H1 (cell line): ENCODE measurements at regions not wholly inside any gene's neighbourhood (a gene's known extent, or its start where the extent isn't known, plus 50 kb on each side); places are given as distances from the start of the nearest gene placed in this dataset.
A peak's percentile ranks its signal among the peaks of the same experiment; 100 is the strongest.

ENCODE experiments used
- CTCF ChIA-PET: fragments of 300-600 bp; sonication (Branson Sonifier 250); formaldehyde crosslinking; loops from one replicate; lab custom pipeline; 2021; ENCODE audit not compliant: partially characterized antibody; lab: Charles Lee
- POLR2A ChIA-PET: fragments of 300-600 bp; sonication (Branson Sonifier 250); formaldehyde crosslinking; loops from one replicate; lab custom pipeline; 2021; ENCODE audit warnings: inconsistent platforms; ENCODE audit not compliant: partially characterized antibody; lab: Charles Lee
- DNase-seq, 2 experiments: peaks; one replicate each; pipeline versions ENCODE4 v3.0.0 to v3.0.0-alpha.2; 2010 to 2022; ENCODE audit warnings: low spot score in 2 of 2, low read depth in 1 of 2, mixed read lengths in 1 of 2
- FAIRE-seq: peaks from 2 replicates; lab custom pipeline; 2011; peaks lifted over from hg19 to GRCh38; lab: Jason Lieb, UNC
- H2AFZ ChIP-seq: 2 replicates; pipeline ENCODE4 v1.8.1; 2012; ENCODE audit warnings: low read length, inconsistent platforms
- H2AK5ac ChIP-seq: 2 replicates; pipeline ENCODE4 v1.6.1; 2013; ENCODE audit warnings: low read depth, low read length
- H2BK120ac ChIP-seq: replicated peaks from 2 replicates; pipeline ENCODE3; 2013; ENCODE audit warnings: low read depth, low read length, inconsistent platforms
- H2BK12ac ChIP-seq: 2 replicates; pipeline ENCODE4 v1.6.1; 2013; ENCODE audit warnings: low read depth, low read length
- H2BK15ac ChIP-seq: 2 replicates; pipeline ENCODE4 v1.6.1; 2013; ENCODE audit warnings: low read length
- H2BK20ac ChIP-seq: 2 replicates; pipeline ENCODE4 v1.6.1; 2013; ENCODE audit warnings: low read length
- H2BK5ac ChIP-seq: 2 replicates; pipeline ENCODE4 v1.6.1; 2013; ENCODE audit warnings: low read depth, low read length
- H3K14ac ChIP-seq: 2 replicates; pipeline ENCODE4 v1.6.1; 2013; ENCODE audit warnings: inconsistent platforms; ENCODE audit not compliant: insufficient read length
- H3K18ac ChIP-seq: 2 replicates; pipeline ENCODE4 v1.6.1; 2013; ENCODE audit warnings: low read length; ENCODE audit errors: extremely low read depth
- H3K23ac ChIP-seq: 2 replicates; pipeline ENCODE4 v1.6.1; 2013; ENCODE audit warnings: inconsistent platforms; ENCODE audit not compliant: insufficient read length
- H3K23me2 ChIP-seq: 2 replicates; pipeline ENCODE4 v1.6.1; 2013; ENCODE audit warnings: low read depth, low read length
- H3K27ac ChIP-seq: 2 replicates; pipeline ENCODE4 v1.6.1; 2011; ENCODE audit warnings: low read depth, low read length, inconsistent platforms
- H3K27me3 ChIP-seq, 4 experiments: replicated peaks in 1 of 4; 1 replicate in 1 of 4; 2 replicates in 3 of 4; pipeline versions ENCODE4 v1.6.1 to v1.8.1; 2011 to 2013; ENCODE audit warnings: low read length in 3 of 4, mild to moderate bottlenecking in 3 of 4, inconsistent platforms in 2 of 4, mixed read lengths in 2 of 4, moderate library complexity in 1 of 4; ENCODE audit not compliant: control insufficient read depth in 3 of 4, insufficient read depth in 3 of 4; ENCODE audit errors: extremely low read depth in 1 of 4
- H3K36me3 ChIP-seq, 4 experiments: 2 replicates each; pipeline versions ENCODE4 v1.6.1 to v1.8.1; 2011 to 2013; ENCODE audit warnings: mild to moderate bottlenecking in 4 of 4, low read length in 3 of 4, moderate library complexity in 2 of 4, control low read depth in 1 of 4, inconsistent platforms in 1 of 4; ENCODE audit not compliant: insufficient read depth in 4 of 4, control insufficient read depth in 2 of 4
- H3K4ac ChIP-seq: replicated peaks from 2 replicates; pipeline ENCODE3; 2013; ENCODE audit warnings: low read length, low read depth, mixed read lengths, inconsistent platforms; ENCODE audit not compliant: insufficient read length
- H3K4me1 ChIP-seq, 4 experiments: replicated peaks in 1 of 4; 1 replicate in 1 of 4; 2 replicates in 3 of 4; pipeline versions ENCODE4 v1.6.1 to v1.8.1; 2011 to 2013; ENCODE audit warnings: low read length in 3 of 4, inconsistent platforms in 2 of 4, mixed read lengths in 1 of 4; ENCODE audit not compliant: insufficient read depth in 4 of 4, control insufficient read depth in 3 of 4
- H3K4me2 ChIP-seq, 2 experiments: 2 replicates each; pipeline versions ENCODE4 v1.6.1 to v1.8.1; 2011 to 2013; ENCODE audit warnings: low read depth in 2 of 2, low read length in 2 of 2, control low read depth in 1 of 2, inconsistent platforms in 1 of 2, mild to moderate bottlenecking in 1 of 2; ENCODE audit not compliant: insufficient read depth in 1 of 2
- H3K4me3 ChIP-seq, 4 experiments: fragments of 200-600, 300-600 bp in 1 of 4; sonication (generic), shearing (Covaris generic), sonication (Bioruptor Twin) in 1 of 4; 2 replicates each; pipeline versions ENCODE4 v1.5.1 to v1.8.1; 2011 to 2016; ENCODE audit warnings: low read length in 4 of 4, low read depth in 3 of 4, control low read depth in 2 of 4, inconsistent platforms in 2 of 4, mild to moderate bottlenecking in 2 of 4, mixed read lengths in 1 of 4, moderate library complexity in 1 of 4; ENCODE audit not compliant: insufficient read depth in 2 of 4; ENCODE audit errors: extremely low read depth in 1 of 4
- H3K56ac ChIP-seq: replicated peaks from 2 replicates; pipeline ENCODE3; 2013; ENCODE audit warnings: low read depth, mild to moderate bottlenecking, mixed read lengths, low read length, inconsistent platforms; ENCODE audit not compliant: insufficient read length
- H3K79me1 ChIP-seq: 2 replicates; pipeline ENCODE4 v1.6.1; 2013; ENCODE audit warnings: low read depth, low read length, control low read depth
- H3K79me2 ChIP-seq, 2 experiments: 2 replicates each; pipeline versions ENCODE4 v1.6.1 to v1.8.1; 2012 to 2013; ENCODE audit warnings: low read length in 2 of 2, mild to moderate bottlenecking in 2 of 2, inconsistent platforms in 1 of 2; ENCODE audit not compliant: insufficient read depth in 2 of 2, control insufficient read depth in 1 of 2
- H3K9ac ChIP-seq, 4 experiments: replicated peaks in 1 of 4; 1 replicate in 1 of 4; 2 replicates in 3 of 4; pipeline versions ENCODE4 v1.6.1 to v1.8.1; 2011 to 2013; ENCODE audit warnings: low read depth in 3 of 4, low read length in 3 of 4, control low read depth in 2 of 4, mild to moderate bottlenecking in 2 of 4, moderate library complexity in 2 of 4, inconsistent platforms in 1 of 4; ENCODE audit errors: extremely low read depth in 1 of 4
- H3K9me3 ChIP-seq, 2 experiments: 2 replicates each; pipeline versions ENCODE4 v1.6.1 to v1.8.1; 2012 to 2013; ENCODE audit warnings: mild to moderate bottlenecking in 2 of 2, moderate library complexity in 2 of 2, control low read depth in 1 of 2, inconsistent platforms in 1 of 2, low read depth in 1 of 2, low read length in 1 of 2, mixed read lengths in 1 of 2; ENCODE audit not compliant: insufficient read depth in 2 of 2
- H4K20me1 ChIP-seq, 2 experiments: replicated peaks in 1 of 2; 2 replicates each; pipeline versions ENCODE3 to v1.8.1; 2011 to 2013; ENCODE audit warnings: inconsistent platforms in 2 of 2, low read length in 2 of 2, mild to moderate bottlenecking in 1 of 2; ENCODE audit not compliant: insufficient read depth in 2 of 2, control insufficient read depth in 1 of 2
- H4K5ac ChIP-seq: 2 replicates; pipeline ENCODE4 v1.6.1; 2013; ENCODE audit warnings: low read length, low read depth, mixed read lengths, inconsistent platforms; ENCODE audit not compliant: insufficient read length
- H4K8ac ChIP-seq: 2 replicates; pipeline ENCODE4 v1.8.0; 2013; ENCODE audit warnings: mild to moderate bottlenecking, moderate library complexity, low read length, inconsistent platforms; ENCODE audit not compliant: insufficient read depth; ENCODE audit errors: extremely low read depth
- H4K91ac ChIP-seq: replicated peaks from 2 replicates; pipeline ENCODE3; 2013; ENCODE audit warnings: low read length, mixed read lengths, inconsistent platforms; ENCODE audit not compliant: insufficient read length
- ASH2L ChIP-seq: fragments of 200-600, 300-600 bp; sonication (generic); IDR thresholded peaks from one replicate; pipeline ENCODE4 v1.7.1; 2017; ENCODE audit warnings: low read length
- BRCA1 ChIP-seq: IDR thresholded peaks from 2 replicates; pipeline ENCODE4 v1.6.1; 2012; ENCODE audit warnings: low read depth, low read length, improper control_type of control experiment
- GABPA ChIP-seq: IDR thresholded peaks from 2 replicates; pipeline ENCODE4 v1.6.1; 2011; ENCODE audit warnings: mild to moderate bottlenecking, low read length, moderate library complexity, borderline replicate concordance; ENCODE audit not compliant: insufficient read depth
- JUND ChIP-seq: IDR thresholded peaks from 2 replicates; pipeline ENCODE4 v1.6.1; 2011; ENCODE audit warnings: mild to moderate bottlenecking, improper control_type of control experiment, low read length
- POLR2AphosphoS5 ChIP-seq: IDR thresholded peaks from 2 replicates; pipeline ENCODE4 v1.6.1; 2011; ENCODE audit warnings: low read depth, low read length
- RFX5 ChIP-seq: IDR thresholded peaks from 2 replicates; pipeline ENCODE4 v1.6.1; 2011; ENCODE audit warnings: low read depth, low read length, improper control_type of control experiment, borderline replicate concordance
- SIX5 ChIP-seq: IDR thresholded peaks from 2 replicates; pipeline ENCODE4 v1.6.1; 2011; ENCODE audit warnings: mild to moderate bottlenecking, low read depth, low read length
- WGBS, 2 experiments: shearing (Covaris generic) in 1 of 2; methylation state at CpG; one replicate each; pipeline versions ENCODE4 v1.1.6 to v1.1.7; 2013 to 2015; ENCODE audit warnings: low lambda C conversion rate in 2 of 2, mixed read lengths in 2 of 2, inconsistent platforms in 1 of 2, low coverage in 1 of 2, missing lambda C conversion rate in 1 of 2; ENCODE audit not compliant: insufficient replicate concordance in 2 of 2, insufficient coverage in 1 of 2, insufficient read length in 1 of 2; ENCODE audit errors: extremely low coverage in 1 of 2, missing lambda C conversion rate in 1 of 2; 5-methylcytosine and 5-hydroxymethylcytosine counted together

DNA sequence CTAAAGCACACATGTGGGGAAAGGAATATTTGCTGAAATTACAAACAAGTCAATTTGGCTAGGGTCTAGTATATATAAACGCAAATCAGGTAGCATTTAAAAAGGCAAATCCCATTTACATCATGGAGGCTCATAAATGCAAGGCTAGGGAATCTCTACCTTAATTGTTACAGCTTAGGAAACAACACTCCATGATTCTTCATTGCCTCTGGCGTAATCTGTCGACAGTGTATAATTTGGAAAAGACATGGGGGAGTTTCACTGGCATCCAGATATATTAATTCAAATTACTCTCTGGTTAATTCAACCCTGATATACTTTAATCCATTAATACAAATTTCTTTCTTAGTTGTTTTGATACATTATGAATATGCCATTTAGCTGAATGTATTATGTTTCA is 1630.2 kb upstream of the FLRT2 start:
- Histone ChIP-seq H3K36me3 (no peaks in the 10 kb centered on the region), H4K91ac (no peak overlapping the region), H3K79me1 (no peaks in the 10 kb centered on the region), H3K23me2 (no peaks in the 10 kb centered on the region), H4K5ac (no peak overlapping the region), H3K4me2 (no peak overlapping the region), H2BK120ac (no peak overlapping the region), H3K23ac (no peak overlapping the region), H2BK5ac (no peak overlapping the region), H2AFZ (0 out of 2 replicates have a peak overlapping the region, but pooled peaks have one; percentile 49), H3K9ac (no peak overlapping the region), H2BK12ac (no peak overlapping the region), H3K79me2 (no peaks in the 10 kb centered on the region), H3K4ac (no peak overlapping the region), H3K9me3 (no peaks in the 10 kb centered on the region), H3K27me3 (no peaks in the 10 kb centered on the region), H3K18ac (no peak overlapping the region), H2BK15ac (no peak overlapping the region), H3K4me1 (peaks cover 0 to 5% (median under 1%) of the 10 kb centered on the region in 4 experiments; a peak in 2 of 7 replicates), H2BK20ac (no peak overlapping the region), H3K4me3 (no peak overlapping the region), H3K14ac (no peak overlapping the region), H3K27ac (no peak overlapping the region), H4K20me1 (no peaks in the 10 kb centered on the region), H2AK5ac (no peak overlapping the region), H4K8ac (no peak overlapping the region), H3K56ac (no peak overlapping the region)
- no peak for DNase-seq
- POLR2A ChIA-PET = no interaction called here
- WGBS, 2 experiments = 88% methylated on average over 3 of the region's 3 CpGs; no CpG with 5 or more reads in 1 of the 2 experiments
- FAIRE-seq = no peak
- CTCF ChIA-PET = no interaction called here
- no peak for TF ChIP-seq ASH2L
- TF ChIP-seq RFX5 = no peak
- no peak for TF ChIP-seq BRCA1
- TF ChIP-seq SIX5 = no peak
- TF ChIP-seq GABPA = no peak
- no peak for TF ChIP-seq POLR2AphosphoS5
- no peak for TF ChIP-seq JUND
